Esophagus squamous epithelium (tissue), 5 donors: ENCODE measurements at regions not wholly inside any gene's neighbourhood (a gene's known extent, or its start where the extent isn't known, plus 50 kb on each side); places are given as distances from the start of the nearest gene placed in this dataset.

Experiments used
- DNase-seq: peaks from one replicate; lab custom pipeline; 2025; lab: John Stamatoyannopoulos, UW
- H3K27ac ChIP-seq, 4 donors: fragments of 200-600 bp; sonication (generic); one replicate each; pipeline ENCODE4 v1.5.1; 2016 to 2019; ENCODE audit warnings: mild to moderate bottlenecking in 1 of 4
- H3K27me3 ChIP-seq, 4 donors: fragments of 200-600 bp; sonication (generic); 1 replicate in 3 of 4; 2 replicates in 1 of 4; pipeline versions ENCODE4 v1.5.1 to v1.6.0; 2017 to 2021; ENCODE audit warnings: antibody characterized with exemption in 1 of 4
- H3K36me3 ChIP-seq, 3 donors: fragments of 200-600 bp; sonication (generic); one replicate each; pipeline ENCODE4 v1.5.1; 2016 to 2019
- H3K4me1 ChIP-seq, 3 donors: fragments of 200-600 bp; sonication (generic); one replicate each; pipeline ENCODE4 v1.5.1; 2017 to 2019
- H3K4me3 ChIP-seq, 4 donors: fragments of 200-600 bp; sonication (generic); 1 replicate in 3 of 4; 2 replicates in 1 of 4; pipeline ENCODE4 v1.5.1; 2016 to 2019; ENCODE audit warnings: mild to moderate bottlenecking in 2 of 4, moderate library complexity in 1 of 4
- H3K9me3 ChIP-seq, 3 donors: fragments of 200-600 bp; sonication (generic); one replicate each; pipeline ENCODE4 v1.5.1; 2016 to 2019
- POLR2A ChIP-seq, 4 donors: fragments of 450-650 bp; IDR thresholded peaks; one replicate each; pipeline ENCODE4 v1.6.1; 2017; ENCODE audit warnings: antibody characterized with exemption in 4 of 4, mild to moderate bottlenecking in 4 of 4, moderate library complexity in 3 of 4
- WGBS, 2 donors: methylation state at CpG; one replicate each; pipeline ENCODE4 v1.1.5; 2018; 5-methylcytosine and 5-hydroxymethylcytosine counted together
- intact Hi-C: fragments of 100-400 bp; cut with DNase I; formaldehyde crosslinking; loops from one replicate; pipeline ENCODE4 v1.15.0; 2022
- TF ChIP-seq, protein P1 (sequence below), 6 experiments: fragments of 450-650 bp in 4 of 6; fragments of 200-600 bp in 2 of 6; sonication (generic) in 2 of 6; IDR thresholded peaks; one replicate each; pipeline ENCODE4 v1.5.1; 2016 to 2019; ENCODE audit warnings: antibody characterized with exemption in 6 of 6, mild to moderate bottlenecking in 4 of 6, moderate library complexity in 4 of 6
- donor health status: DM: yes; HTN: yes; CAD: no.

DNA sequence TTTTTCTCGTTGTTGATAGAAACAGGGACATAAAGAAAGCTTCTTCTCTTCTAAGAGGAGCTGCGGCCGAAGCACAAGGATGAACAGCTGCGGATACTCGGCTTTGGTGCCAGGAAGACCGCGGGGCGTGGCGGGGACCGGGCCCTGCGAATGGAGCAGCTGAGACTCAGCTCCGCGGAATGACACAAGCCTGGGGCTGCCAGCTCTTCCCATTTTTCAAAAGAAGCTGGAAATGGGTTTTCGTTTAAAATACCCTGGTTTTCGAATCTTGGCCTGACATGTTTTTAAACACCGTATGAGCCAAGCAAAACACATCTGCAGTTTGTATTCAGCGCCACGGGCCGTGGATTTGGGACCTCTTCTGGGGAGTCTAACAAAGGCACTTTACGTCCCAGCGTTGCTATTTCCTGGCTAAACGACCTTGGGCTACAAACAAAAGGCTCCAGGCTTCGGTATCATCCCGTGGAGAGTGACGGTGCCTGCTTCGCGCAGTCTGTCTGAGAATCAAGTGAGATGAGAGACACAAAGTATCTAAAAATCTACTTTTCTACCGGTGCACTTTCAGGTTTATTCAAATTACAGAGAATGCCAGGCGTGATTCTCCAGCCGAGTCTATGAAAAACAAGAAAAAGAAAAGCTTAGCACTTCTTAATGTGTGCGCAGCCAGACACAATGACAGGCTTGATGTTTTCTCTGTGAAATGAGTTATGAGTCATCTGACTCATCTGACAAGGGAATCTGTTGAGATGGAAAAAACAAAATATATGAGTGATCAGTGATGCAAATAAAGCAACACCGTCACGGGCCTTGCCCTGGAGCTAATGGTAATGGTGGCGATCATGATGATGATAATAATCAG is 114.0 kb upstream of the TMEM132D start:
- peaks cover 0 to 16% (median 9%) of the 10 kb centered on the region in 3 donors for H3K4me1 ChIP-seq
- intact Hi-C loops, result no loop called here
- no peak for DNase-seq
- peak overlapping the region in 2 of 4 donors; percentile 4 to 34 for H3K4me3 ChIP-seq
- H3K9me3 ChIP-seq, result no peaks in the 10 kb centered on the region
- no peak for TF ChIP-seq POLR2A (IDR thresholded peaks at IDR 0.05)
- TF ChIP-seq, protein P1, sequence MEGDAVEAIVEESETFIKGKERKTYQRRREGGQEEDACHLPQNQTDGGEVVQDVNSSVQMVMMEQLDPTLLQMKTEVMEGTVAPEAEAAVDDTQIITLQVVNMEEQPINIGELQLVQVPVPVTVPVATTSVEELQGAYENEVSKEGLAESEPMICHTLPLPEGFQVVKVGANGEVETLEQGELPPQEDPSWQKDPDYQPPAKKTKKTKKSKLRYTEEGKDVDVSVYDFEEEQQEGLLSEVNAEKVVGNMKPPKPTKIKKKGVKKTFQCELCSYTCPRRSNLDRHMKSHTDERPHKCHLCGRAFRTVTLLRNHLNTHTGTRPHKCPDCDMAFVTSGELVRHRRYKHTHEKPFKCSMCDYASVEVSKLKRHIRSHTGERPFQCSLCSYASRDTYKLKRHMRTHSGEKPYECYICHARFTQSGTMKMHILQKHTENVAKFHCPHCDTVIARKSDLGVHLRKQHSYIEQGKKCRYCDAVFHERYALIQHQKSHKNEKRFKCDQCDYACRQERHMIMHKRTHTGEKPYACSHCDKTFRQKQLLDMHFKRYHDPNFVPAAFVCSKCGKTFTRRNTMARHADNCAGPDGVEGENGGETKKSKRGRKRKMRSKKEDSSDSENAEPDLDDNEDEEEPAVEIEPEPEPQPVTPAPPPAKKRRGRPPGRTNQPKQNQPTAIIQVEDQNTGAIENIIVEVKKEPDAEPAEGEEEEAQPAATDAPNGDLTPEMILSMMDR (IDR thresholded peaks at IDR 0.05), result no peak
- H3K27ac ChIP-seq, result no peak overlapping the region
- peaks cover 0 to 61% (median 0%) of the 10 kb centered on the region in 4 donors for H3K27me3 ChIP-seq
- 33 to 37% methylated on average over 24 to 32 of the region's 34 CpGs for WGBS, 2 donors
- no peaks in the 10 kb centered on the region for H3K36me3 ChIP-seq

DNA sequence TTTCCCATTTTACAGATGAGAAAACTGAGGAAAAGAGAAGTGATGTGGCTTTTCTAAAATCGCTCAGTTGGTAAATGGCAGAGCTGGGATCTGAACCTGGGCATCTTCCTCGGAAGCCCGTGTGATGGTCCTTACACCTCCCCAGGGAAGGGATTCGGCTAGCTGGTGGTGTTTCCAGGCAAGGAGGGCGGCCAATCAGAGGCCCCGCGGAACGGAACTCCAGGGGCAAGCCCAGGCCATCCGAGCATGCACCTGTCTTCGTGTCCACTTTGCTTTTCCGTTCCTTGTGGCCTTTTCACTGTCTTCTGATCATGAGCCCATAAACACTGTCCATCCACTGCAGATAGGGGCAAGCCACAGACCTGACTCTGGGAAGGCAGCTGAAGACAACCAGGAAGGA is 114.8 kb upstream of the TMEM132D start:
- Histone ChIP-seq H3K27me3 (peaks cover 0 to 57% (median 0%) of the 10 kb centered on the region in 4 donors), H3K36me3 (no peaks in the 10 kb centered on the region), H3K27ac (no peak overlapping the region), H3K4me1 (peaks cover 0 to 16% (median 9%) of the 10 kb centered on the region in 3 donors), H3K4me3 (no peak overlapping the region), H3K9me3 (no peaks in the 10 kb centered on the region)
- TF ChIP-seq POLR2A (IDR thresholded peaks at IDR 0.05), result no peak
- TF ChIP-seq, protein P1 (IDR thresholded peaks at IDR 0.05), result no peak
- intact Hi-C loops, result no loop called here
- no peak for DNase-seq
- WGBS, 2 donors, result 82 to 83% methylated on average over 10 to 11 of the region's 11 CpGs

DNA sequence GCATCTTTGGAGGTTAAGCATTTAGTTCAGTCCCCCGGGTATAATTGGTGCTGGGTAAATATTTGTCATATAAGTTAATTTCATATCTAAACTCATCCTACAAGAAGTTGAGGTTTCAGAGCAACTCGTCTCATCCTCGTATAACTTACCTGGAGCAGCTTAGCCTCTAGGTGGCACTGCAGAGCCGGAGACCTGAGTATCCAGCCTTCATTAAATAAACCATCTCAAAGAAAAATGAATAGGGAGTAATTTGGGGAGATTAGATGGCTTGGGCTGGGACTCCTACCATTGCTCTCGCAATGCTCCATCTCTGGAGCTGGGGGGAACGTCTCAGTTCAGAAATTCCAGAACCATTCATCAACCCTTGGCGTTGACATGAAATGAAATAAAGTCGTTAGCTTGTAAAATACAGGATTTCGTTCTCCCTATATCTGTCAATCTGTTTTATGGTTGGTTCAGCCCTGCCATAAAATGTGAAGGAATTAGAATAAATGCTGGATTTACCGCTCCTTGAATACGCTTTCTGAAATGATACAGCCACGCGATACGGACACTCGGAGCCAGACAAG is 122.9 kb upstream of the TMEM132D start:
- DNase-seq, result no peak
- no peak overlapping the region for H3K27ac ChIP-seq
- H3K36me3 ChIP-seq, result no peaks in the 10 kb centered on the region
- 55 to 57% methylated on average over 15 of the region's 15 CpGs for WGBS, 2 donors
- intact Hi-C loops, result no loop called here
- H3K9me3 ChIP-seq, result no peaks in the 10 kb centered on the region
- H3K4me1 ChIP-seq, result no peaks in the 10 kb centered on the region
- TF ChIP-seq POLR2A (IDR thresholded peaks at IDR 0.05), result no peak
- TF ChIP-seq, protein P1 (IDR thresholded peaks at IDR 0.05), result peak in 5 of 6 experiments; percentile 26 to 57 (median 44)
- H3K27me3 ChIP-seq, result peaks cover 0 to 62% (median 0%) of the 10 kb centered on the region in 4 donors
- H3K4me3 ChIP-seq, result no peak overlapping the region

DNA sequence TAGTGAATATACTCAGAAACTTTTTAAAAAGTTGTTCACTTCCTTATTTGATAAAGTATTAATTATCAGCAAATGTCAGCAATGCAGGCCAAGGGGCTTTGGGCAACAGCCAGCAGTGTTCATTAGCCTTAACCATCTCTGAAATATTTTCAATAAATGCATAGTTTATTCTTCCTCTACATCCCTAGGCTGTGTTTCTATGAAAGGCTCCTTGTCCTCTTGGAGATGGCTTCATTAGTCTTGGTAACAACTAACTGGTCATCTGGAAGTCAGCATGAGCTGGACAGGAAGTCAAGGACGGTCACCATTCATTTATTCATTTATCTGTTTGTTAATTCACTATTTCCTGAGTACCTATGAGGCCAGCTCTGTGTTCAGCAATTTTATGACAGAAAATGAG is 124.0 kb upstream of the TMEM132D start:
- no peak overlapping the region for H3K4me3 ChIP-seq
- H3K36me3 ChIP-seq, result no peaks in the 10 kb centered on the region
- H3K9me3 ChIP-seq, result no peaks in the 10 kb centered on the region
- peaks cover 0 to 65% (median 0%) of the 10 kb centered on the region in 4 donors for H3K27me3 ChIP-seq
- 45 to 52% methylated on average over 1 of the region's 1 CpG for WGBS, 2 donors
- intact Hi-C loops, result no loop called here
- no peaks in the 10 kb centered on the region for H3K4me1 ChIP-seq
- DNase-seq, result no peak
- TF ChIP-seq, protein P1 (IDR thresholded peaks at IDR 0.05), result no peak
- TF ChIP-seq POLR2A (IDR thresholded peaks at IDR 0.05), result no peak
- no peak overlapping the region for H3K27ac ChIP-seq

DNA sequence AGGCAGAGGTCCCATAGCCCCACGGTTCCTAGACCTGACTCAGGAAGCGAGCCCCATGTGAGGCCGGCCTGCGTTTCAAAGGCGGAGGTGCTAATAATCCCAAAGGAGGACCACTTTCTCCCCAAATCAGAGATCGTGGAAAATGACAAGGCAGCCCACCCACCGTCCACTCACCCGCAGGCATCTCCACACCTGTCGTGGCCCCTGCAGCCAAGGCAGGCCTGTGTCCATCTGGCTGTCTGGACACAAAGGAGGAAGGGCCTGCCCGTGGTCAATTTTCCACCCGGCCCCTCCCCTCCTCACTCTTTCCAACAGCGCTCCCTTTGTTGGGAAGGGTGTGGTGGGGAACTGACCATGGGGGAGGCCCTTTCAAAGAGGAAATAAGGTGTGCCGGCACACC is 125.3 kb upstream of the TMEM132D start:
- H3K27me3 ChIP-seq, result peaks cover 0 to 68% (median 0%) of the 10 kb centered on the region in 4 donors
- WGBS, 2 donors, result 67 to 88% methylated on average over 1 to 2 of the region's 13 CpGs

More for the DNA sequence above, 125.3 kb upstream of the TMEM132D start:
- Histone ChIP-seq H3K27ac (no peak overlapping the region), H3K4me3 (no peak overlapping the region), H3K9me3 (no peaks in the 10 kb centered on the region), H3K36me3 (no peaks in the 10 kb centered on the region), H3K4me1 (no peaks in the 10 kb centered on the region)
- intact Hi-C loops, result no loop called here
- TF ChIP-seq, protein P1 (IDR thresholded peaks at IDR 0.05), result no peak
- no peak for TF ChIP-seq POLR2A (IDR thresholded peaks at IDR 0.05)
- no peak for DNase-seq
